ENCODE measurements at regions not wholly inside any gene's neighbourhood (a gene's known extent, or its start where the extent isn't known, plus 50 kb on each side); places are given as distances from the start of the nearest gene placed in this dataset.

GRCh38 chr1:86235852-86236251, 79.3 kb upstream of the COL24A1 start:
- TF ChIP-seq, protein P1, sequence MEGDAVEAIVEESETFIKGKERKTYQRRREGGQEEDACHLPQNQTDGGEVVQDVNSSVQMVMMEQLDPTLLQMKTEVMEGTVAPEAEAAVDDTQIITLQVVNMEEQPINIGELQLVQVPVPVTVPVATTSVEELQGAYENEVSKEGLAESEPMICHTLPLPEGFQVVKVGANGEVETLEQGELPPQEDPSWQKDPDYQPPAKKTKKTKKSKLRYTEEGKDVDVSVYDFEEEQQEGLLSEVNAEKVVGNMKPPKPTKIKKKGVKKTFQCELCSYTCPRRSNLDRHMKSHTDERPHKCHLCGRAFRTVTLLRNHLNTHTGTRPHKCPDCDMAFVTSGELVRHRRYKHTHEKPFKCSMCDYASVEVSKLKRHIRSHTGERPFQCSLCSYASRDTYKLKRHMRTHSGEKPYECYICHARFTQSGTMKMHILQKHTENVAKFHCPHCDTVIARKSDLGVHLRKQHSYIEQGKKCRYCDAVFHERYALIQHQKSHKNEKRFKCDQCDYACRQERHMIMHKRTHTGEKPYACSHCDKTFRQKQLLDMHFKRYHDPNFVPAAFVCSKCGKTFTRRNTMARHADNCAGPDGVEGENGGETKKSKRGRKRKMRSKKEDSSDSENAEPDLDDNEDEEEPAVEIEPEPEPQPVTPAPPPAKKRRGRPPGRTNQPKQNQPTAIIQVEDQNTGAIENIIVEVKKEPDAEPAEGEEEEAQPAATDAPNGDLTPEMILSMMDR (IDR thresholded peaks at IDR 0.05; ENCODE audit: control extremely low read depth, extremely low read depth, low read depth, missing control alignments): no peak
- ChIA-PET POLR2A (no interaction called here), CTCF (no interaction called here)
- DNase-seq (ENCODE audit: extremely low spot score): no peak

DNA sequence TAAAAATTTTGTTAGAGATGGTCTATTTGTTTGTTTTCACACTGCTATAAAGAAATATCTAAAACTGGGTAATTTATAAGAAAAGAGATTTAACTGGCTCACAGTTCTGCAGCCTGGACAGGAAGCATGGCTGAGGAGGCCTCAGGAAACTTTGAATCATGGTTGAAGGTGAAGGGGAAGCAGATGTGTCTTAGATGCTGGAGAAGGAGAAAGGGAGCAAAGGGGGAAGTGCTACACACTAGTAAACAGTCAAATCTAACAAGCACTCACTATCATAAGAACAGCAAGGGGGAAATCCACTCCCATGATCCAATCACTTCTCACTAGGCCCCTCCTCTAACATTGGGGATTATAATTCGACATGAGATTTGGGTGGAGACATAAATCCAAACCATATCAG, 76.8 kb upstream of the COL24A1 start:
- TF ChIP-seq, protein P1 (IDR thresholded peaks at IDR 0.05; ENCODE audit: control extremely low read depth, extremely low read depth, low read depth, missing control alignments): no peak
- CTCF ChIA-PET: interaction anchor here (1.2 to 2.1 kb wide), 2 partner anchors 8 to 10 kb away, joined by 3 to 7 read pairs; no protein-coding TSS in a partner anchor

GRCh38 chr1:86231076-86231475, 74.5 kb upstream of the COL24A1 start:
- CTCF ChIA-PET: no interaction called here

More for the DNA sequence above, 76.8 kb upstream of the COL24A1 start:
- DNase-seq (ENCODE audit: extremely low spot score): no peak
- POLR2A ChIA-PET: no interaction called here

GRCh38 chr1:86229405-86229975, 72.9 kb upstream of the COL24A1 start:
- TF ChIP-seq, protein P1 (IDR thresholded peaks at IDR 0.05; ENCODE audit: control extremely low read depth, extremely low read depth, low read depth, missing control alignments): no peak
- DNase-seq (ENCODE audit: extremely low spot score): no peak
- CTCF ChIA-PET: no interaction called here
- POLR2A ChIA-PET: no interaction called here

More at GRCh38 chr1:86231076-86231475, 74.5 kb upstream of the COL24A1 start:
- no peak for DNase-seq (ENCODE audit: extremely low spot score)
- POLR2A ChIA-PET: no interaction called here
- TF ChIP-seq, protein P1 (IDR thresholded peaks at IDR 0.05; ENCODE audit: control extremely low read depth, extremely low read depth, low read depth, missing control alignments): no peak

DNA sequence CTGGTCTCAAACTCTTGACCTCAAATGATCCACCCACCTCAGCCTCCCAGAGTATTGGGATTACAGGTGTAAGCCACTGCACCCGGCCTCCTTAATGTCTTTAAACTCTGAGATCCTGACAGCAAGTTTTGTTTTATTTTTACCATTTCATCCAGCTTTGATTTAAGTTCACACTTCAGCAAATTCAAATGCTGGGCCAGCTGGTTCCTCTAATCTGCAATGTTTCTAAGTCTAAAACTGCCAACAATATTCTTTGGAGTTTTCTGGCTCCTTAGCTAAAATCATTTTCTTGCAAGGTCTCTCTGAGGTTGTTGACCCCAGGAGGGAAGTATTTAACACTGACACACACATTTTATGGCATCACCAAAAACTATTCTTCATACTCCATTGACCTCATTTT, 72.0 kb upstream of the COL24A1 start:
- TF ChIP-seq, protein P1 (IDR thresholded peaks at IDR 0.05; ENCODE audit: control extremely low read depth, extremely low read depth, low read depth, missing control alignments): no peak
- ChIA-PET POLR2A (no interaction called here), CTCF (no interaction called here)
- no peak for DNase-seq (ENCODE audit: extremely low spot score)

DNA sequence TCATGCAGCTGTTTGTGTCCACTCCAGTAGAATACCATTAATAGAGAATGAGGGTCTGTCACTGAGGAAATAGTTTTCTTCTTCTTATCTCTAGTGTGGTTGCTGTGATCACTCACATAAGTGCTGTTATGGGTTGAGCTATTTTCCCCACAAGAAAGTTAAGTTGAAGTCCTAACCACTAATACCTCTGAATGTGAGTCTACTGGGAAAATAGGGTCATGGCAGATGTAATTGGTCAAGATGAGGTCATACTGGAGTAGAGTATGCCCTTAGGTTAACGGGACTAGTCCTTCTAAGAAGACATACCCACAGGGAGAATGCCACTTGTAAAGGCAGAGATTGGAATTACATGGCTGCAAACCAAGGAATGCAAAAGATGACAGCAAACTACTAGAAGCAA, 70.5 kb upstream of the COL24A1 start:
- TF ChIP-seq, protein P1 (IDR thresholded peaks at IDR 0.05; ENCODE audit: control extremely low read depth, extremely low read depth, low read depth, missing control alignments): no peak
- CTCF ChIA-PET: no interaction called here
- DNase-seq (ENCODE audit: extremely low spot score): no peak
- POLR2A ChIA-PET: no interaction called here

Data from GM10248 (cell line).